A673 (cell line): ENCODE measurements at regions not wholly inside any gene's neighbourhood (a gene's known extent, or its start where the extent isn't known, plus 50 kb on each side); places are given as distances from the start of the nearest gene placed in this dataset.

Experiments
- BruUV-seq: library from RNA; stranded (reverse); fragments of 400-500 nt; replicated peaks from 2 replicates; lab custom pipeline; 2021; lab: Mats Ljungman, UMichigan
- CTCF ChIA-PET: fragments of 300-600 bp; sonication (Branson Sonifier 250); formaldehyde crosslinking; loops from one replicate; lab custom pipeline; 2022; ENCODE audit warnings: antibody characterized with exemption; lab: Charles Lee
- POLR2A ChIA-PET: fragments of 300-600 bp; sonication (Branson Sonifier 250); formaldehyde crosslinking; loops from one replicate; lab custom pipeline; 2022; ENCODE audit warnings: antibody characterized with exemption; ENCODE audit not compliant: low non-redundant PET; lab: Charles Lee
- DNase-seq: peaks from one replicate; pipeline ENCODE4 v3.0.0-alpha.2; 2015; ENCODE audit warnings: low spot score
- H3K27ac ChIP-seq: fragments of 200-600 bp; sonication (generic); 2 replicates; pipeline ENCODE4 v1.5.1; 2016; ENCODE audit warnings: mixed run types, low read depth, mild to moderate bottlenecking, mixed read lengths, antibody characterized with exemption, low read length; ENCODE audit not compliant: poor library complexity, severe bottlenecking
- H3K27me3 ChIP-seq: fragments of 200-600 bp; sonication (generic); replicated peaks from 2 replicates; pipeline ENCODE4 v1.6.1; 2017; ENCODE audit warnings: mixed run types, low read depth, mild to moderate bottlenecking, mixed read lengths, antibody characterized with exemption, low read length; ENCODE audit not compliant: insufficient read depth, poor library complexity
- H3K36me3 ChIP-seq: fragments of 200-600 bp; sonication (generic); 2 replicates; pipeline ENCODE4 v1.6.1; 2016; ENCODE audit warnings: mixed run types, mild to moderate bottlenecking, mixed read lengths, antibody characterized with exemption, low read length; ENCODE audit not compliant: insufficient read depth, poor library complexity, severe bottlenecking
- H3K4me1 ChIP-seq: fragments of 200-600 bp; sonication (generic); 2 replicates; pipeline ENCODE4 v1.6.1; 2017; ENCODE audit warnings: mixed run types, mild to moderate bottlenecking, mixed read lengths, antibody characterized with exemption, low read length; ENCODE audit not compliant: insufficient read depth, poor library complexity, severe bottlenecking
- H3K4me3 ChIP-seq: fragments of 200-600 bp; sonication (generic); 2 replicates; pipeline ENCODE4 v1.5.1; 2016; ENCODE audit warnings: low read depth, mixed run types, mild to moderate bottlenecking, mixed read lengths, low read length; ENCODE audit not compliant: poor library complexity, severe bottlenecking
- H3K9me3 ChIP-seq: fragments of 200-600 bp; sonication (generic); 2 replicates; pipeline ENCODE4 v1.6.1; 2016; ENCODE audit warnings: mixed run types, low read depth, mild to moderate bottlenecking, mixed read lengths, antibody characterized with exemption, low read length; ENCODE audit not compliant: poor library complexity, severe bottlenecking
- EZH2 ChIP-seq: fragments of 200-600 bp; sonication (generic); IDR thresholded peaks from 2 replicates; pipeline ENCODE4 v1.6.1; 2017; ENCODE audit warnings: borderline replicate concordance, low read depth, mild to moderate bottlenecking, mixed read lengths, antibody characterized with exemption, low read length; ENCODE audit not compliant: poor library complexity, severe bottlenecking
- intact Hi-C: fragments of 100-400 bp; cut with micrococcal nuclease; formaldehyde crosslinking; loops from one replicate; pipeline ENCODE4 v1.10.0; 2022; ENCODE audit not compliant: unreplicated experiment
- TF ChIP-seq, protein P1 (sequence below): fragments of 300-800, 200-600 bp; sonication (generic); conservative IDR thresholded peaks from 2 replicates; pipeline ENCODE4 v1.5.1; 2017; ENCODE audit warnings: low read depth, mild to moderate bottlenecking, antibody characterized with exemption, low read length, moderate library complexity, mixed read lengths

DNA sequence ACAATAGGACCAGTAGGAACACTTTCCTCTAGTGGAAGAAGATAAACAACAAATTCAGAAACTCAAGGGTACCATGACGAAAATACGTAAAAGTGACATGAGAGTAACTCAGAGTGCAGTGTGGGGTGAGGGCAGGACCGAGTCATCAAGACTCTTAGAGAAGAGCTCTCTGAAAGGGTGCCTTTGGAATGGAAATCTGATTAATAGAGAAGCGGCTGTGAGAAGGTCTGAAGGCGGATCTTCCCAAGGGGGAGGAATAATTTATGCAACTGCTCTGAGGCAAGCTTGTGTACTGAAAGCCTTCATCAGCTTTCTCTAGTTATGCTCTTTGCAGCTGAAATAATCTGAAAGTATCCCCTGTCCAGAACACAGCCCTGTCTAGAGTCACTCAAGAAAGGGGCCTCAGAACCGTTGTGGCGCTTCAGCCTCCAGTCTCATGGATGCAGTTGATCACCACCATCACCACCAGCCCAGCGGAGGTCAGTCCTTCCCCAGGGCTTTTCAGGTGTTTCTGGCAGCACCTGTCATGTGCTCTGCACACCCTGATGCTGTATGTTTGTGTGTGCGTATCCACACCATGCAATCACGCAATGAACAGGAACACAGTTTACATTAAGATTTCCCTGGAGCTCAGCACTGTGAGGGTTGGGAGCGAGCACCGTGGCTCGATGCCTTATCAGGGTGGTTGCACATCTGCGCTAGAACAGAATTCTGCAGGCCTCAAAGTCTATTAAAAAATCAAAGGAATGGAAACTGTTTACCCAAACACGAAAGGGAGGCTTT lies 396.5 kb downstream of the SMOC2 start:
- intact Hi-C loops: no loop called here
- Histone ChIP-seq H3K27ac (no peak overlapping the region), H3K4me1 (no peaks in the 10 kb centered on the region), H3K27me3 (peaks cover 3% of the 10 kb centered on the region), H3K36me3 (no peaks in the 10 kb centered on the region), H3K4me3 (no peak overlapping the region), H3K9me3 (no peaks in the 10 kb centered on the region)
- no TSS peak for BruUV-seq
- POLR2A ChIA-PET: no interaction called here
- CTCF ChIA-PET: no interaction called here
- DNase-seq: no peak
- TF ChIP-seq, protein P1, sequence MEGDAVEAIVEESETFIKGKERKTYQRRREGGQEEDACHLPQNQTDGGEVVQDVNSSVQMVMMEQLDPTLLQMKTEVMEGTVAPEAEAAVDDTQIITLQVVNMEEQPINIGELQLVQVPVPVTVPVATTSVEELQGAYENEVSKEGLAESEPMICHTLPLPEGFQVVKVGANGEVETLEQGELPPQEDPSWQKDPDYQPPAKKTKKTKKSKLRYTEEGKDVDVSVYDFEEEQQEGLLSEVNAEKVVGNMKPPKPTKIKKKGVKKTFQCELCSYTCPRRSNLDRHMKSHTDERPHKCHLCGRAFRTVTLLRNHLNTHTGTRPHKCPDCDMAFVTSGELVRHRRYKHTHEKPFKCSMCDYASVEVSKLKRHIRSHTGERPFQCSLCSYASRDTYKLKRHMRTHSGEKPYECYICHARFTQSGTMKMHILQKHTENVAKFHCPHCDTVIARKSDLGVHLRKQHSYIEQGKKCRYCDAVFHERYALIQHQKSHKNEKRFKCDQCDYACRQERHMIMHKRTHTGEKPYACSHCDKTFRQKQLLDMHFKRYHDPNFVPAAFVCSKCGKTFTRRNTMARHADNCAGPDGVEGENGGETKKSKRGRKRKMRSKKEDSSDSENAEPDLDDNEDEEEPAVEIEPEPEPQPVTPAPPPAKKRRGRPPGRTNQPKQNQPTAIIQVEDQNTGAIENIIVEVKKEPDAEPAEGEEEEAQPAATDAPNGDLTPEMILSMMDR: no peak
- TF ChIP-seq EZH2: no peak

DNA sequence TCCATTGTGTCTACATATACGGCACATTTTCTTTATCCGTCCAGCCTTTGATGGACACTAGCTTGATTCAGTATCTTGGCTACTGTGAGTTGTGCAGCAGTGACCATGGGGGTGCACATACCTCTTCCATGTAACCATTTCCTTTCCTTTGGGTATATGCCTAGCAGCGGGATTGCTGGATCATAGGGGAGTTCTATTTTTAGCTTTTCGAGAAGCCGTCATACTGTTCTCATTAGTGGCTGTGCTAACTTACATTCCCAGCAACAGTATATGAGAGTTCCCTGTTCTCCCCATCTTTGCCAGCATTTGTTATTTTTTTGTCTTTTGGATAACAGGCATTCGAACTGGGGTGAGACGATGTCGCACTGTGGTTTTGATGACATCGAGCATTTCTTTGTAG lies 395.0 kb downstream of the SMOC2 start:
- DNase-seq: no peak
- no peaks in the 10 kb centered on the region for H3K9me3 ChIP-seq
- no peak overlapping the region for H3K4me3 ChIP-seq
- H3K36me3 ChIP-seq: no peaks in the 10 kb centered on the region
- no peaks in the 10 kb centered on the region for H3K4me1 ChIP-seq
- intact Hi-C loops: no loop called here
- ChIA-PET CTCF (no interaction called here), POLR2A (no interaction called here)
- TF ChIP-seq EZH2: no peak
- TF ChIP-seq, protein P1: no peak
- BruUV-seq: no TSS peak
- peaks cover 8% of the 10 kb centered on the region for H3K27me3 ChIP-seq
- no peak overlapping the region for H3K27ac ChIP-seq

- H3K4me3 ChIP-seq: no peak overlapping the region
- intact Hi-C loops: no loop called here
- no peaks in the 10 kb centered on the region for H3K4me1 ChIP-seq
- CTCF ChIA-PET: no interaction called here
- BruUV-seq: no TSS peak
- H3K27me3 ChIP-seq: peaks cover 8% of the 10 kb centered on the region
- POLR2A ChIA-PET: no interaction called here
- TF ChIP-seq, protein P1: no peak
- no peak for TF ChIP-seq EZH2
- no peaks in the 10 kb centered on the region for H3K9me3 ChIP-seq
- no peak for DNase-seq
- H3K36me3 ChIP-seq: no peaks in the 10 kb centered on the region
- H3K27ac ChIP-seq: no peak overlapping the region
Measured at GRCh38 chr6:168834801-168835200, 393.8 kb downstream of the SMOC2 start.
